HG03175 (cell line): ENCODE measurements at regions not wholly inside any gene's neighbourhood (a gene's known extent, or its start where the extent isn't known, plus 50 kb on each side); places are given as distances from the start of the nearest gene placed in this dataset.
"Not testable (repeated sequence)": the region's sequence is repeated elsewhere in the genome, so short reads cannot be mapped to it uniquely, and the experiment has no call there.

ENCODE experiments used
- ATAC-seq: cut with Tn5 transposase; IDR thresholded peaks from one replicate; pipeline ENCODE4 v1.9.1; 2021; ENCODE audit warnings: mild to moderate bottlenecking, moderate library complexity; ENCODE audit not compliant: unreplicated experiment

GRCh38 chr1:221241157-221241556 is 361.9 kb downstream of the HLX start:
- ATAC-seq: no peak

- ATAC-seq: no peak
These were observed 362.3 kb downstream of the HLX start for GRCh38 chr1:221241592-221241991.

- no peak for ATAC-seq
These were observed 366.8 kb downstream of the HLX start for GRCh38 chr1:221246067-221246466.

- no peak for ATAC-seq
These were observed 367.6 kb downstream of the HLX start for GRCh38 chr1:221246628-221247415.

GRCh38 chr1:221251580-221251979 is 372.3 kb downstream of the HLX start:
- ATAC-seq: no peak

- no peak for ATAC-seq
These were observed 375.6 kb downstream of the HLX start for GRCh38 chr1:221254813-221255212.

GRCh38 chr1:221256773-221257172 is 377.5 kb downstream of the HLX start:
- ATAC-seq: no peak

GRCh38 chr1:221257548-221257947 is 378.3 kb downstream of the HLX start:
- ATAC-seq: not testable (repeated sequence)

- not testable (repeated sequence) for ATAC-seq
These were observed 383.4 kb downstream of the HLX start for GRCh38 chr1:221262677-221263076.

- ATAC-seq: peak; percentile 98
These were observed 384.9 kb downstream of the HLX start for GRCh38 chr1:221263831-221264767.

- no peak for ATAC-seq
These were observed 385.6 kb downstream of the HLX start for GRCh38 chr1:221264848-221265247.

GRCh38 chr1:221268295-221268694 is 389.1 kb downstream of the HLX start:
- no peak for ATAC-seq

GRCh38 chr1:221271701-221272100 is 392.5 kb downstream of the HLX start:
- ATAC-seq: no peak

- ATAC-seq: no peak
These were observed 393.7 kb downstream of the HLX start for GRCh38 chr1:221272940-221273339.

GRCh38 chr1:221274373-221274772 is 395.1 kb downstream of the HLX start:
- no peak for ATAC-seq

- no peak for ATAC-seq
These were observed 397.7 kb downstream of the HLX start for GRCh38 chr1:221276896-221277409.

GRCh38 chr1:221279146-221279545 is 399.9 kb downstream of the HLX start:
- no peak for ATAC-seq

GRCh38 chr1:221283532-221283931 is 404.3 kb downstream of the HLX start:
- no peak for ATAC-seq

- ATAC-seq: no peak
These were observed 404.8 kb downstream of the HLX start for GRCh38 chr1:221284028-221284427.

- not testable (repeated sequence) for ATAC-seq
These were observed 405.7 kb downstream of the HLX start for GRCh38 chr1:221284991-221285390.

GRCh38 chr1:221285458-221286210 is 406.4 kb downstream of the HLX start:
- ATAC-seq: not testable (repeated sequence)
